ENCODE measurements at regions not wholly inside any gene's neighbourhood (a gene's known extent, or its start where the extent isn't known, plus 50 kb on each side); places are given as distances from the start of the nearest gene placed in this dataset.

DNA sequence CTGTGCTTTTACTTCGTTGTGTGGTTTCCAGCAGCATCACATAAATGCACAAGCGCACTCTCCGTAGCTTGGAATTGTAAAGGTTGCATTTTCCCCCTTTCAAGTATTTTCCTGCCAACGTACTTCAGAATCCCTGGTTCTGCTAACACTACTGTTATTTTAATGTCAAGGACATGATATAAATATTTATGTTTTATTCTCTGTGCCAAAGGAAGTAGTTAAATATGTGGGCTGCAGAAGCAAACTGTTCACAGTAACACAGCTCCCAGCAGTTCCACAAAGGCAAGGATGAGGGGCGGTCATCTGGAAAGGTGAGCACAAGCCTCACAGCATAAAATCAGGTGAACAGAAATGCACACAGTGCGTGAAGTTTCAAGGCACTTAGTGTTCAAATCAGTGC lies 85.3 kb upstream of the PDE10A start:
- Mint-ChIP-seq H3K9me3 (peaks cover 6% of the 10 kb centered on the region), H3K4me3 (no peak overlapping the region), H3K4me1 (no peaks in the 10 kb centered on the region), H3K27me3 (no peaks in the 10 kb centered on the region), H3K36me3 (ENCODE audit: low read depth) (no peaks in the 10 kb centered on the region), H3K27ac (no peak overlapping the region)
- DNase-seq (no peak), ATAC-seq (no peak)

DNA sequence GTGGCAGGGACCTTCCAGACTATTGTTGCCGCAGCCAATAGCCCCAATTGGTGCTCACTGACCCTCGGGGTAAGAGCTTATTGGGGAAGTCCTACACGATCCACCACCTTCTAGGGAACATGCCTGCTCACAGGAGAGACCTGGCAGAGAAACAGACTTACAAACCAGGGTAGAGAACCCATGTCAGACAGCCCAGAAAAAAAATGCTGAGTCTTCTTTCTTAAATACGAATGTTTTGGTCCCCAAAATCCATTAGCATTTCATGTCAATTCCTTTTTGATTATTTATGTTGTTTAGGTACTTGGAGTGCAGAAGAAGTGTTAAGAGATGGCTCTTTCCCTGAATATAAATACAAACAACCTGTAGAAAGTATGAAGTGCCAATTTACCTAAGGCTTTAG lies 84.9 kb upstream of the PDE10A start:
- DNase-seq (no peak), ATAC-seq (no peak)
- Mint-ChIP-seq H3K9me3 (peaks cover 6% of the 10 kb centered on the region), H3K4me1 (no peaks in the 10 kb centered on the region), H3K4me3 (no peak overlapping the region), H3K27ac (no peak overlapping the region), H3K27me3 (no peaks in the 10 kb centered on the region), H3K36me3 (ENCODE audit: low read depth) (no peaks in the 10 kb centered on the region)

DNA sequence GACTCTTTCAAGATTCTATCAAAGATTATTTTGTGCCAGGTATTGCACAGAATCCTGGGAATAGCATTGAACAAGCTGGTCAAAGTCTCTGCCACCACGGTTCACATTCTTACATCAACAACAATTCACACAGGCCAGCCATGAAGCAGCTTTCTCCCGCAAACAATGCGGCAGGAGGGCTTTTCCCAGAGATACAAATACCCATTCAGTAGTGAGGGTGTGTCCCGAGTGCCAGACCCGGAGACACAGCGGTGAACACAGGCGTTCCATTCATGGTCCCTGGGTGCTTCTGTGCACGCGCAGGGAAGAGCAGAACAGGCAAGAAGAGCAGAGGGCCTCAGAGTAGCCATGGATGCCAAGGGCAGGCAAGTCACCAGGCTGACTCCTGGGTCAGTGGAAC lies 83.3 kb upstream of the PDE10A start:
- no peak overlapping the region for H3K4me3 Mint-ChIP-seq

DNA sequence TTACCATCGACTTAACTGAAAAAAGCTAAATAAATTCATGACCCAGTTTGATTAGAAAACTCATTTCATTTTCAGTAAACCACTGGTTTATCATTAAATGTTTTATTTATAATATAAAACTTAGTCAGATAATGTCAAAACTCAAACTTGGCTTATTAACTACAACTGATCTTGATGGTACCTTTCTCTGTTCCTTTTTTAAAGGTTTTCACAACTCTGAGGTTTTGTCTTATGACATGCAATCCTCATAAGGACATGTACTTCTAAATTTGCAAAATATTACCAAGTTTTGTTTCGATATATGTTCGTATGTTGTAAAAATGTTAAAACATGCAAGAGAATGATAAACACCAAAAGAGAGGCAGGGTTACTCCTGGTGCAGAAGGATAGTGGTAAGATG lies 82.5 kb upstream of the PDE10A start:
- DNase-seq: no peak
- H3K4me3 Mint-ChIP-seq: no peak overlapping the region
- peaks cover 6% of the 10 kb centered on the region for H3K9me3 Mint-ChIP-seq
- ATAC-seq: no peak
- H3K27me3 Mint-ChIP-seq: no peaks in the 10 kb centered on the region
- H3K27ac Mint-ChIP-seq: no peak overlapping the region
- no peaks in the 10 kb centered on the region for H3K36me3 Mint-ChIP-seq (ENCODE audit: low read depth)
- H3K4me1 Mint-ChIP-seq: no peaks in the 10 kb centered on the region

More for the DNA sequence above, 83.3 kb upstream of the PDE10A start:
- Mint-ChIP-seq H3K4me1 (no peaks in the 10 kb centered on the region), H3K27ac (no peak overlapping the region), H3K36me3 (ENCODE audit: low read depth) (no peaks in the 10 kb centered on the region), H3K9me3 (peaks cover 6% of the 10 kb centered on the region), H3K27me3 (no peaks in the 10 kb centered on the region)
- DNase-seq (no peak), ATAC-seq (no peak)

DNA sequence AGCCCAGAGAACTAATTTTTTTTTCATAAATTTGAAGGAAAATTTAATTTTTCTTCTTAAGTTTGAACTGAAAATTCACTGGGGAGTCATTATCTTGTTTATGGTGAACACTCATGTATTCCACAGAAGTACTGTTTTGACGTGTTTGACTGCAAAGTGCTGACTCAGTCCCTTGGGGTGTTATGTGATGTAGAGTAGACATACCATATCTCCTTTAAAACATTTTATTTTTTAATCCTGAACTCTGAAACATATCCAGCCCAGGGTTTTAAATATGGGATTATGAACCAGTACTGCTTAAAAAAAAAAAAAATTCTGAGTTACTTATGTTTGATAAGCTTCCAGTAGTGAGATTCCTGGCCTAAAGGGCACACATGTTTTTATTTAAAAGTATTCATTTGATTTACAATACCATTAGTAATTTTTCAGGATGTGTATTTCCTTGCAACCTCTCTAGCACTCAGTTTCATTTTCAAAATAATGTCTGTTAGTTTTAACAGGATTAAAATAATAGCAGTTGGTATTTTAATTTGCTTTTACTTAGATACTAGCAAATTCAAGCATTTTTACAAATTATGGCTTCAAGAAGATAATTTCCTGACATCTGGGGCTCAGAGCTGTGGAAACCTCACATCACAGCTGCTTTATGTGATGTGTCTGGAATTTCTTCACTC lies 81.7 kb upstream of the PDE10A start:
- peaks cover 6% of the 10 kb centered on the region for H3K9me3 Mint-ChIP-seq
- H3K27me3 Mint-ChIP-seq: no peaks in the 10 kb centered on the region
- no peak for DNase-seq
- ATAC-seq: no peak
- H3K27ac Mint-ChIP-seq: no peak overlapping the region
- H3K36me3 Mint-ChIP-seq (ENCODE audit: low read depth): no peaks in the 10 kb centered on the region
- H3K4me3 Mint-ChIP-seq: no peak overlapping the region
- no peaks in the 10 kb centered on the region for H3K4me1 Mint-ChIP-seq

DNA sequence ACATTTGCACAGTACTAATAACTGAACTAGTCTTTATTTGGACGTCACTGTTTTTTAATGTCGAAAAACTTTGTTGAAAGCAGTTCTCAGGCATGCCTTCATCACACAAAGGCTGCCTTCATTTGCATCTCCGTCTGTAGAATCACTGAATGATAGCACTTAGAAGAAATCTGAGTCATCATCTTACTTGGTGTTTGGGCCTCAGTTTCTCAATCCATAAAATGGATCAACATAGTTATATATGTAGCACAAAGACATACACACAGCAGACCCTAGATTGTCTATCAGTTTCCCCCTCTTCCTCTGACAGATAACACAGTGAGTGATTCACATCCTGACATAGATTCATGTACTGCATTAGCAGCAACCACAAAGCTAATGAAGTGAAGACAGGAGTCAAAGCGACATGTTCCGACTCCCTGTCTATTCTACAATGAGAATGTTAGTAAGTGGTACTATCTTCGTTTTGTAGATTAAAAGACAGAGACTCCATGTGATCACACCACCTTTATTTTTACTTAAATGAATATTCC lies 80.4 kb upstream of the PDE10A start:
- DNase-seq: no peak
- no peaks in the 10 kb centered on the region for H3K36me3 Mint-ChIP-seq (ENCODE audit: low read depth)
- H3K4me1 Mint-ChIP-seq: no peaks in the 10 kb centered on the region
- no peak for ATAC-seq
- H3K27ac Mint-ChIP-seq: no peak overlapping the region
- no peak overlapping the region for H3K4me3 Mint-ChIP-seq
- H3K9me3 Mint-ChIP-seq: peaks cover 6% of the 10 kb centered on the region
- H3K27me3 Mint-ChIP-seq: no peaks in the 10 kb centered on the region

DNA sequence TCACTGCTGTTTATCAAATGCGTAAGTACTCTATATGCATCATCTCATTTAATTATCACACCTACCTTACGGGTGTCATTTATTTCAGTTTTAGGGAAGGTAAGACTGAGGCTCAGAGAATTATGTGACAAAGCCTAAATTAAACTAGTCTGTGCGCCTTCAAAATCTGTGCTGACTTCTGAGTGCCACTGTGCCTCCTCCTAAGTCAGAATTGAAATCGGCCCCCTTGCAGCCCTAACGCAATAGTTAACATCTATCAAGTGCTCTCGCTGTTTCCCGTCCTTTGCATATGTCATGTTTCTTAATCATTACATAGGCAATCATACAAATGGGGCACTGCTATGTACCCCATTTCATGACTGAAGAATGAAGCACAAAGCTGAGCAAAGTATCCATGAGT lies 79.0 kb upstream of the PDE10A start:
- Mint-ChIP-seq H3K4me1 (no peaks in the 10 kb centered on the region), H3K27ac (no peak overlapping the region), H3K4me3 (no peak overlapping the region), H3K9me3 (peaks cover 11% of the 10 kb centered on the region), H3K27me3 (no peaks in the 10 kb centered on the region), H3K36me3 (ENCODE audit: low read depth) (no peaks in the 10 kb centered on the region)
- ATAC-seq (no peak), DNase-seq (no peak)

DNA sequence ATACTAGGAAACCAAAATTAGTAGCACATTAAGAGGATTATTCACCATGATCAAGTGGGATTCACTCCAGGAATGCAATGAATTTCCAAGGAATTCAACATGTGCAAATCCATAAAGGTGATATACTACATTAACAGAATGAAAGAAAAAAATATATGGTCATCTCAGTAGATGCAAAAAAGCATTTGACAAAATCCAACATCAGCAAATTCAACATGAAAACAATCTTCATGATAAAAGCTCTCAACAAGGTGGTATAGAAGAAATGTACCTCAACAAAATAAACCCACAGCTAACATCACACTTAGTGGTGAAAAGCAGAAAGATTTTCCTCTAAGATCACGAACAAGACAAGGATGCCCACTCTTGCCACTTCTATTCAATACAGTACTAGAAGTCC lies 74.4 kb upstream of the PDE10A start:
- no peaks in the 10 kb centered on the region for H3K4me1 Mint-ChIP-seq
- H3K27me3 Mint-ChIP-seq: no peaks in the 10 kb centered on the region
- H3K27ac Mint-ChIP-seq: no peak overlapping the region
- no peak overlapping the region for H3K4me3 Mint-ChIP-seq
- H3K36me3 Mint-ChIP-seq (ENCODE audit: low read depth): no peaks in the 10 kb centered on the region
- ATAC-seq (no peak), DNase-seq (no peak)
- peaks cover 25% of the 10 kb centered on the region for H3K9me3 Mint-ChIP-seq

DNA sequence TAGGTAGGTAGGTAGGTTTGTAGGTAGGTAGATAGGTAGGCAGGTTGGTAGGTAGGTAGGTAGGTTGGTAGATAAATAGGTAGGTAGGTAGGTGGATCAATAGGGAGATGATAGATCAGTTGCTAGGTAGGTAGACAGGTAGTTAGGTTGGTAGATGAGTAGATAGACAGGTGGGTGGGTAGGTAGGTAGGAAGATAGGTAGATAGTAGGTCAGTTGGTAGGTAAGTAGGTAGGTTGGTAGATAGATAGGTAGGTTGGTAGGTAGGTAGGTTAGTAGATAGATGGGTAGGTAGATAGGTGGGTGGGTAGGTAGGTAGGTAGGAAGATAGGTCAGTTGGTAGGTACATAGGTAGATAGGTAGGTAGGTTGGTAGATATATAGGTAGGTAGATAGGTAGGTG lies 72.0 kb upstream of the PDE10A start:
- ATAC-seq: no peak
- peaks cover 2% of the 10 kb centered on the region for H3K27me3 Mint-ChIP-seq
- H3K4me3 Mint-ChIP-seq: no peak overlapping the region
- H3K9me3 Mint-ChIP-seq: peaks cover 25% of the 10 kb centered on the region
- no peak for DNase-seq
- H3K27ac Mint-ChIP-seq: no peak overlapping the region
- no peaks in the 10 kb centered on the region for H3K4me1 Mint-ChIP-seq
- no peaks in the 10 kb centered on the region for H3K36me3 Mint-ChIP-seq (ENCODE audit: low read depth)

DNA sequence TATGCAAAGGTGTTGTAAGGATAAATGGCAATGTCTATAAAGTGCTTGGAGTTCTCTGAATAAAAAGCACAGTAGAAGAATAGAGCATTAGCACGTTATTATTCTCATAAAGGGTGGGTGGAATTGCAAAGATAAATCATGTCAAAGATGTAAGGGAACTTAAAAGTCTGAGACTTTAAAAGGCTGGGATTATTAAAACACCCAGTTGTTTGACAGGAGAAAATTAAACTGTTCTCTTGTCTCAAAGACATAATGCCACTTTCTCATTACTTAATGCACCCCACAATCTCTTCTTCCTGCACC lies 70.4 kb upstream of the PDE10A start:
- no peaks in the 10 kb centered on the region for H3K36me3 Mint-ChIP-seq (ENCODE audit: low read depth)

DNA sequence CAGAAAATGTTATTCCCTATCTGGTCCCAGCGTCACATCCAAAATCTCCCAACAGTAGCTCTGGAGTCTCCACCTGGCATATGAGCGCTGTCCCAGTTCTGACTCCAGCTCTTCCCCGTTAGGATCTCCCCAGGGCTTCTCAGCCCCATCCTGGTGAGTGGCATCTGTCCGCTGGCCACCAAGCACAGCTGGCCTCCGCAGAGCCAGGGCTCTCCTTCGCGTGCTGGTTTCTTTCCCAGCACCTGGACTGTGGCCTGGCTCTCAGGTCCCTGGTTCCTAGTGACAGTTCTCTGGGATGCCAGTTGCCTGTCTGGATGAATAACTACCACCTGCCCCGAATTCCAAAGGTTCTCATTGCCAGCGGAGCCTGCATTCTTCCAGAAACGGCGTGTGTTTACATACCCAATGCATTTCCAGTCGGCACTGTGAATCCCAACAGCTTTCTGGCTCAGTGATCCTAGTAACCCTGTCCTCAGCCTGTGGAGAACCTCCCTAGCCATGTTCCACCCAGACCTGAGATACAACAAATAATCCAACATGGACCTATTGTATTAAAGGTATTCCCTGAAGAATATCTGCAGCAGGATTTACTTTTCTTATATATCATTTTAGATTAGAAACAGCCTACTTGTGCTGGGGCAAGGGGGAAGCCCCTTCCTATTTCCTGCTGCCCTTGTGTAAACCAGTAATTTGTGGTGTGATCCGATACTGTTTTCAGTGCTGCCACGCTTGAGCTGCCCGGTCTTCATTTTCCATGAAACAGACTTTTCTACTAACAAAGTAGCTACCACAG lies 69.9 kb upstream of the PDE10A start:
- H3K27ac Mint-ChIP-seq: no peak overlapping the region
- no peak for ATAC-seq
- peaks cover 19% of the 10 kb centered on the region for H3K9me3 Mint-ChIP-seq
- no peak for DNase-seq
- H3K4me3 Mint-ChIP-seq: no peak overlapping the region
- no peaks in the 10 kb centered on the region for H3K36me3 Mint-ChIP-seq (ENCODE audit: low read depth)
- H3K4me1 Mint-ChIP-seq: no peaks in the 10 kb centered on the region
- peaks cover 7% of the 10 kb centered on the region for H3K27me3 Mint-ChIP-seq

More for the DNA sequence above, 70.4 kb upstream of the PDE10A start:
- Mint-ChIP-seq H3K4me3 (no peak overlapping the region), H3K4me1 (no peaks in the 10 kb centered on the region), H3K9me3 (peaks cover 19% of the 10 kb centered on the region), H3K27me3 (peaks cover 2% of the 10 kb centered on the region), H3K27ac (no peak overlapping the region)
- ATAC-seq (no peak), DNase-seq (no peak)

DNA sequence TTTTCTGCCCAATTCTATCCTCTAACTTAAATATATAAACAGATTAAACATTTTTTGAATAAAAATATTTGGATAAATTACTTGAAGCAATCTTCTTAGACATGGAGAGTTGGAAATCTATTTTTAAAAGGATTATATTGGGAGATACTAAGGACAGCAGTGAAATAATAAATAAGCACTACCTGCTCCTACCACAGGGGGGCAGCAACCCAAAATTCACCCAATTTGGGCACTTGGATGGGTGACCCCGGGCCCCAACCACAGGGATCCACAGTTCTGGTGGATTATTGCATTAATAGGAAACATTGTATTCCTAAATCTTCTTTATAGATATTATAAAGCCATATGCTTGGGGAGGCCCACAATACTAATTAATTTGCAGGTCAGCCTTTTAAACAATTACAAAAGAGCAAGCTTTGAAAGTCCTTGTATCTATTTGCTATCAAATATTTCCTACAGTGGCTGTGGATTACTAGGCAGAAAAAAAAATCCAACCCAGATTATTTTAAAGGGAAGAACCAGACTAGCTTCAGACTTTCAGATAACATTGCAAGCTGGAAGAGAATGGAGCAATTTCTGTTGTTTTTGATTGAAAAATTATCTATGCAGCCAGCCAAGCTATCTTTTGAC lies 66.4 kb upstream of the PDE10A start:
- Mint-ChIP-seq H3K4me3 (no peak overlapping the region), H3K4me1 (no peaks in the 10 kb centered on the region), H3K27ac (no peak overlapping the region), H3K36me3 (ENCODE audit: low read depth) (no peaks in the 10 kb centered on the region), H3K9me3 (no peaks in the 10 kb centered on the region), H3K27me3 (peaks cover 9% of the 10 kb centered on the region)
- no peak for ATAC-seq
- DNase-seq: peak; percentile 45

DNA sequence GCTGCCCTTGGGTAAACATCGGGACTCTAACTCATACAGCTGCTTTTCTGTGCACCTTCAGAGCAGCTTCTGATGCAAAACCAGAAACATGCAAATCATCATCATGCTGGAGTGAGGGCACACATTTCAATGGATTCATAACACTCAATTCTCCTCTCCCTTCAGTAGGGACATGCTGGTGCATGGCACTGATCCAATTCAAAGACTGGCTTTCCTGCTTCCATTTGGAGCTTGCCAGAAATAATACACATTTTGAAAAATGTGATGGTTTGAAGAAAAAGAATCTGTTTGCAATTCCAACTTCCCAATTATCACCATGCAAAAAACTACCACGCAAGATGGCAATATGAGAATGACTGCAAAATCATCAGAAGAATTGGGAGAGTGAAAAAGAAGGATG lies 65.2 kb upstream of the PDE10A start:
- no peaks in the 10 kb centered on the region for H3K4me1 Mint-ChIP-seq
- no peaks in the 10 kb centered on the region for H3K9me3 Mint-ChIP-seq
- no peaks in the 10 kb centered on the region for H3K36me3 Mint-ChIP-seq (ENCODE audit: low read depth)
- no peak overlapping the region for H3K4me3 Mint-ChIP-seq
- no peak overlapping the region for H3K27ac Mint-ChIP-seq
- peaks cover 9% of the 10 kb centered on the region for H3K27me3 Mint-ChIP-seq
- ATAC-seq: no peak
- DNase-seq: no peak

DNA sequence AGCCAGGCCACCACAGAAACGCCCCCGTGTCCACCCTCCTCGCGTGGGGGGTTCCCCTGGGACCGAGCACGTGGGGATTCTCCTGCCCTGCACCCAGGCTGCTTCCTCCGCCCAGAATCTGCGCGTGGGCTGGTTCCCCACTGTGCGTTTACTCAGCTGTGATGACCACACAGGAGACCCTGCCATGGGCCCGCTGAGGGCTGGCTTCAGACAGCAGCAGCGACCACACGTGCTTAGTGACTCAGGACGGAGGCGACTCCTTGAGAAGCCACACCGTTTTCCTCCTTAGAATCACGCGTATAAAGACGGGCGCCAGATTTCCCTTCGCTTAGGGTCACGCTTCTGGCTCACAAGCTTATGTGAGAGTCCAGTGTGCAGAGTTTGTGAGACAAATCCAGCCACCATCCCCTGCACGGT lies 63.9 kb upstream of the PDE10A start:
- H3K27me3 Mint-ChIP-seq: peaks cover 9% of the 10 kb centered on the region
- H3K9me3 Mint-ChIP-seq: no peaks in the 10 kb centered on the region
- H3K4me1 Mint-ChIP-seq: no peaks in the 10 kb centered on the region

DNA sequence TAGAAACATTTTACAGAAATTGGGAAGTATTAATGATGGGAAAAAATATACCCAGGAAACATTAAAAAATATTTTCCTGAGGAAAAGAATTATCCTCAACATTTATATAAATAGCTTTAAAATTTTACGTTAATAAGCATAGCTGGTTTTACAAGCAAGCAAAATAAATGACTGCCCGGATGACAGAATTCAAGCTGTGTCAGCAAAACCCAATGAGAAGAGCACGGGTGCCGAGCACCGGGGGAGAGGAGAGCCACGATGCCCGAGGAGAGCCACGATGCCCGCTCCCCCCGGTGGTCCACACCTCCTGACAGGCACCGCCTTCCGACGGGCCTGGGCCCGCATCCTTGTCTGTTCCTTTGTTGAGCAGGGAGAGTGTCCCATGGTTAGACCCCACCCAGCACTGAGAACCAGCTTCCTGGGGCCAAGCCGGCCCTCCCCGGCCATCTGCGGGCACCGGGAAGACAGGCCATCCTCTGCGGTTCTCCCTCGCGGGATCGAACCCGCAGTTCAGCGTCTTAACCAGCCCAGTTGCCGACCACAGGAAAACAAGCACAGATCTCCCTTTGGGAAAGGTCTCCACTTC lies 63.3 kb upstream of the PDE10A start:
- Mint-ChIP-seq H3K27ac (no peak overlapping the region), H3K9me3 (no peaks in the 10 kb centered on the region), H3K4me3 (no peak overlapping the region), H3K27me3 (peaks cover 9% of the 10 kb centered on the region), H3K4me1 (no peaks in the 10 kb centered on the region), H3K36me3 (ENCODE audit: low read depth) (no peaks in the 10 kb centered on the region)
- DNase-seq: no peak
- ATAC-seq: no peak

More for the DNA sequence above, 63.9 kb upstream of the PDE10A start:
- Mint-ChIP-seq H3K4me3 (no peak overlapping the region), H3K27ac (no peak overlapping the region), H3K36me3 (ENCODE audit: low read depth) (no peaks in the 10 kb centered on the region)
- ATAC-seq (no peak), DNase-seq (no peak)

Data from activated naive CD8-positive, alpha-beta T cell treated with anti-CD3 and anti-CD28 coated beads, Interleukin-2, amount 50 U/mL, for 24 hours (primary cell).